H9 (cell line): ENCODE measurements at regions not wholly inside any gene's neighbourhood (a gene's known extent, or its start where the extent isn't known, plus 50 kb on each side); places are given as distances from the start of the nearest gene placed in this dataset.

Experiments
- DNase-seq: peaks from one replicate; pipeline ENCODE4 v3.0.0-alpha.2; 2017
- H2AFZ ChIP-seq: one replicate; pipeline ENCODE4 v1.6.1; 2013; ENCODE audit warnings: mild to moderate bottlenecking, low read length, control low read depth, moderate library complexity
- H2AK5ac ChIP-seq: 2 replicates; pipeline ENCODE4 v1.6.1; 2013; ENCODE audit warnings: low read length, control low read depth, mixed read lengths; ENCODE audit not compliant: insufficient read length
- H2BK120ac ChIP-seq: one replicate; pipeline ENCODE4 v1.6.1; 2013; ENCODE audit warnings: low read depth, mild to moderate bottlenecking, low read length, control low read depth, inconsistent platforms; ENCODE audit not compliant: poor library complexity, severe bottlenecking
- H2BK12ac ChIP-seq: 2 replicates; pipeline ENCODE4 v1.6.1; 2013; ENCODE audit warnings: low read length, control low read depth, mixed read lengths, low read depth; ENCODE audit not compliant: insufficient read length
- H2BK15ac ChIP-seq: 2 replicates; pipeline ENCODE4 v1.6.1; 2013; ENCODE audit warnings: low read depth, low read length, control low read depth
- H2BK20ac ChIP-seq: one replicate; pipeline ENCODE4 v1.6.1; 2013; ENCODE audit warnings: low read depth, mild to moderate bottlenecking, low read length, control low read depth, inconsistent platforms; ENCODE audit not compliant: poor library complexity, severe bottlenecking
- H2BK5ac ChIP-seq: 2 replicates; pipeline ENCODE4 v1.6.1; 2013; ENCODE audit warnings: low read length, control low read depth, mixed read lengths; ENCODE audit not compliant: insufficient read length
- H3K14ac ChIP-seq: 2 replicates; pipeline ENCODE4 v1.6.1; 2013; ENCODE audit warnings: low read length, control low read depth; ENCODE audit not compliant: insufficient read depth
- H3K18ac ChIP-seq: 2 replicates; pipeline ENCODE4 v1.6.1; 2013; ENCODE audit warnings: low read depth, mild to moderate bottlenecking, mixed read lengths, low read length, control low read depth; ENCODE audit not compliant: insufficient read length
- H3K23ac ChIP-seq: 2 replicates; pipeline ENCODE4 v1.6.1; 2013; ENCODE audit warnings: low read length, control low read depth, mixed read lengths, low read depth; ENCODE audit not compliant: insufficient read length
- H3K23me2 ChIP-seq: 2 replicates; pipeline ENCODE4 v1.6.1; 2013; ENCODE audit warnings: low read depth, mild to moderate bottlenecking, mixed read lengths, low read length, control low read depth; ENCODE audit not compliant: insufficient read length, poor library complexity, severe bottlenecking
- H3K27ac ChIP-seq: 2 replicates; pipeline ENCODE4 v1.5.1; 2013; ENCODE audit warnings: low read length, control low read depth, mixed read lengths, low read depth; ENCODE audit not compliant: insufficient read length
- H3K27me3 ChIP-seq: 2 replicates; pipeline ENCODE4 v1.6.1; 2013; ENCODE audit warnings: low read length, control low read depth, inconsistent platforms; ENCODE audit not compliant: insufficient read depth
- H3K4ac ChIP-seq: 2 replicates; pipeline ENCODE4 v1.6.1; 2013; ENCODE audit warnings: low read depth, mild to moderate bottlenecking, control low read depth, inconsistent platforms, low read length, moderate library complexity
- H3K4me1 ChIP-seq: 2 replicates; pipeline ENCODE4 v1.6.1; 2013; ENCODE audit warnings: low read length, control low read depth, inconsistent platforms; ENCODE audit not compliant: insufficient read depth
- H3K4me2 ChIP-seq: 2 replicates; pipeline ENCODE4 v1.6.1; 2013; ENCODE audit warnings: low read length, control low read depth, mixed read lengths; ENCODE audit not compliant: insufficient read length, insufficient read depth
- H3K56ac ChIP-seq: 2 replicates; pipeline ENCODE4 v1.6.1; 2013; ENCODE audit warnings: low read depth, mild to moderate bottlenecking, mixed read lengths, low read length, control low read depth; ENCODE audit not compliant: insufficient read length
- H3K79me1 ChIP-seq: 2 replicates; pipeline ENCODE4 v1.6.1; 2013; ENCODE audit warnings: low read depth, mild to moderate bottlenecking, moderate library complexity, low read length, control low read depth, inconsistent platforms; ENCODE audit not compliant: insufficient read depth, poor library complexity, severe bottlenecking
- H3K79me2 ChIP-seq: 2 replicates; pipeline ENCODE4 v1.6.1; 2013; ENCODE audit warnings: low read length, control low read depth, inconsistent platforms; ENCODE audit not compliant: insufficient read depth
- H3K9ac ChIP-seq: 2 replicates; pipeline ENCODE4 v1.6.1; 2013; ENCODE audit warnings: low read length, control low read depth, mixed read lengths; ENCODE audit not compliant: insufficient read length; ENCODE audit errors: extremely low read depth
- H3K9me3 ChIP-seq: one replicate; pipeline ENCODE4 v1.6.1; 2013; ENCODE audit warnings: low read depth, low read length, inconsistent platforms; ENCODE audit not compliant: control insufficient read depth
- H3T11ph ChIP-seq: one replicate; pipeline ENCODE4 v1.6.1; 2013; ENCODE audit warnings: mild to moderate bottlenecking, low read length, control low read depth, inconsistent platforms
- H4K20me1 ChIP-seq: one replicate; pipeline ENCODE4 v1.6.1; 2013; ENCODE audit not compliant: control insufficient read depth, insufficient read length, insufficient read depth
- H4K5ac ChIP-seq: 2 replicates; pipeline ENCODE4 v1.6.1; 2013; ENCODE audit warnings: low read depth, mild to moderate bottlenecking, mixed read lengths, low read length, control low read depth; ENCODE audit not compliant: insufficient read length
- H4K8ac ChIP-seq: replicated peaks from 2 replicates; pipeline ENCODE4 v1.6.1; 2013; ENCODE audit warnings: low read length, control low read depth, mixed read lengths, low read depth; ENCODE audit not compliant: insufficient read length
- H4K91ac ChIP-seq: 2 replicates; pipeline ENCODE4 v1.6.1; 2013; ENCODE audit warnings: low read depth, mild to moderate bottlenecking, moderate library complexity, mixed read lengths, low read length, control low read depth; ENCODE audit not compliant: insufficient read length
- H3K27ac Mint-ChIP-seq, 3 experiments: 2 replicates in 2 of 3; 3 replicates in 1 of 3; pipeline ENCODE4 v1.8.0; 2020 to 2021; ENCODE audit warnings: mixed read lengths in 3 of 3, mild to moderate bottlenecking in 1 of 3, moderate library complexity in 1 of 3
- H3K27me3 Mint-ChIP-seq: 2 replicates; pipeline ENCODE4 v1.8.0; 2021; ENCODE audit warnings: low read depth, mild to moderate bottlenecking, moderate library complexity, mixed read lengths
- H3K36me3 Mint-ChIP-seq, 3 experiments: 2 replicates in 2 of 3; 3 replicates in 1 of 3; pipeline ENCODE4 v1.8.0; 2020 to 2021; ENCODE audit warnings: low read depth in 3 of 3, mixed read lengths in 3 of 3; ENCODE audit not compliant: insufficient read depth in 1 of 3
- H3K4me1 Mint-ChIP-seq, 2 experiments: 2 replicates each; pipeline ENCODE4 v1.8.0; 2020; ENCODE audit warnings: mixed read lengths in 2 of 2
- H3K4me3 Mint-ChIP-seq, 2 experiments: 2 replicates in 1 of 2; 3 replicates in 1 of 2; pipeline ENCODE4 v1.8.0; 2020 to 2021; ENCODE audit warnings: mild to moderate bottlenecking in 2 of 2, mixed read lengths in 2 of 2, moderate library complexity in 1 of 2
- H3K9me3 Mint-ChIP-seq, 2 experiments: 2 replicates in 1 of 2; 3 replicates in 1 of 2; pipeline ENCODE4 v1.8.0; 2020; ENCODE audit warnings: mild to moderate bottlenecking in 2 of 2, mixed read lengths in 2 of 2, moderate library complexity in 1 of 2
- WGBS: extraction: QIAGEN DNeasy Blood & Tissue Kit; methylation state at CpG from one replicate; pipeline ENCODE4 v1.1.7; 2013; ENCODE audit warnings: missing lambda C conversion rate, low lambda C conversion rate, mixed read lengths; ENCODE audit not compliant: insufficient read length; ENCODE audit errors: extremely low coverage; 5-methylcytosine and 5-hydroxymethylcytosine counted together
- TF ChIP-seq, protein P1 (sequence below): fragments of 200-600 bp; sonication (generic); conservative IDR thresholded peaks from 3 replicates; pipeline ENCODE4 v1.8.0; 2021; ENCODE audit warnings: antibody characterized with exemption, mild to moderate bottlenecking

DNA sequence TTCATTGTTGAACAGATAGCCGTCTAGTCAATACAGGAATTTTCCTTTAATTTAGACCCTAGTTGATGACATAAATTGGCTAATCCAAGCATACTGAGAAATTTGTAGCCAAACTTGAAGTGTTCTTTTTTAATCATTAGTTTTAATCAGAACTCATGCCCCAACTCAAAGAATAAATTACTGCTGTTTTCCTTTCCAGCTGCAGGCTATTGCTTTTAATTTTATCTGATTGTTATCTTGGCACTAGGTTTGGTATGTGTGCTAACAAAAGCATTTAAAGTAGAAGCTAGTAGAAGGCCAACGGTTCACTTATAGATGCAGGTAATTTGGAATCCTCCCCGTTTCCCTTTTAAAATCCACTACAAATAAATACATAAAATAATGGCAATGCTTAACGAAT, 188.5 kb downstream of the CD109 start:
- Mint-ChIP-seq H3K27ac (no peak overlapping the region), H3K9me3 (no peaks in the 10 kb centered on the region), H3K4me3 (no peak overlapping the region), H3K27me3 (no peaks in the 10 kb centered on the region), H3K36me3 (no peaks in the 10 kb centered on the region), H3K4me1 (no peaks in the 10 kb centered on the region)
- Histone ChIP-seq H4K5ac (no peak overlapping the region), H3K56ac (no peak overlapping the region), H3K23me2 (no peaks in the 10 kb centered on the region), H3K27ac (no peak overlapping the region), H3K4me1 (no peaks in the 10 kb centered on the region), H3K14ac (no peak overlapping the region), H2AK5ac (no peak overlapping the region), H2BK12ac (no peak overlapping the region), H3K18ac (no peak overlapping the region), H3K4me2 (no peak overlapping the region), H3K9me3 (no peaks in the 10 kb centered on the region), H4K20me1 (no peaks in the 10 kb centered on the region), H2AFZ (no peak overlapping the region), H3K27me3 (no peaks in the 10 kb centered on the region), H2BK5ac (no peak overlapping the region), H4K91ac (no peak overlapping the region), H2BK120ac (no peak overlapping the region), H3T11ph (no peak overlapping the region), H3K79me2 (no peaks in the 10 kb centered on the region), H3K4ac (no peak overlapping the region), H2BK15ac (no peak overlapping the region), H3K9ac (no peak overlapping the region), H4K8ac (no peak overlapping the region), H3K23ac (no peak overlapping the region), H3K79me1 (no peaks in the 10 kb centered on the region), H2BK20ac (no peak overlapping the region)
- TF ChIP-seq, protein P1, sequence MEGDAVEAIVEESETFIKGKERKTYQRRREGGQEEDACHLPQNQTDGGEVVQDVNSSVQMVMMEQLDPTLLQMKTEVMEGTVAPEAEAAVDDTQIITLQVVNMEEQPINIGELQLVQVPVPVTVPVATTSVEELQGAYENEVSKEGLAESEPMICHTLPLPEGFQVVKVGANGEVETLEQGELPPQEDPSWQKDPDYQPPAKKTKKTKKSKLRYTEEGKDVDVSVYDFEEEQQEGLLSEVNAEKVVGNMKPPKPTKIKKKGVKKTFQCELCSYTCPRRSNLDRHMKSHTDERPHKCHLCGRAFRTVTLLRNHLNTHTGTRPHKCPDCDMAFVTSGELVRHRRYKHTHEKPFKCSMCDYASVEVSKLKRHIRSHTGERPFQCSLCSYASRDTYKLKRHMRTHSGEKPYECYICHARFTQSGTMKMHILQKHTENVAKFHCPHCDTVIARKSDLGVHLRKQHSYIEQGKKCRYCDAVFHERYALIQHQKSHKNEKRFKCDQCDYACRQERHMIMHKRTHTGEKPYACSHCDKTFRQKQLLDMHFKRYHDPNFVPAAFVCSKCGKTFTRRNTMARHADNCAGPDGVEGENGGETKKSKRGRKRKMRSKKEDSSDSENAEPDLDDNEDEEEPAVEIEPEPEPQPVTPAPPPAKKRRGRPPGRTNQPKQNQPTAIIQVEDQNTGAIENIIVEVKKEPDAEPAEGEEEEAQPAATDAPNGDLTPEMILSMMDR, result no peak
- WGBS, result no CpG with 5 or more reads among the region's 4 CpGs
- DNase-seq, result no peak
